ENCODE measurements at regions not wholly inside any gene's neighbourhood (a gene's known extent, or its start where the extent isn't known, plus 50 kb on each side); places are given as distances from the start of the nearest gene placed in this dataset.

DNA sequence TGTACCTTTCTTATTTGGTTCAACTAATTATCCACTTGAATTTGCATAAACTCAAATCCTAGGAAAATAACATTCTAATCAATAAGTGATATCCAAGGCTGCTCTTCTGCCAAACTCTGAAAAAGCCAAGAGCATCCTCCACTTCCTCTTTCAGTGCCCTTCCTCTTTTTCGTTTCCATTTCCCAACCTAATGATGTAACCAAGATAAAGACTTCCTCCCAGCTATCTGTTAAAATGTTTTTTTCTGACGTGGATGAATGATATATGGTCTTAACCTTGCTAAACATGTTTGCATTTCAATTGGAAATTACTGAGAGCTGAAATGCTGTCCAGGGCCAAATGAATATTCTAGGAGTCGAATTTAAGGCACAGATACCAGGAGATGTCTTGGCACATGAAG lies 459.5 kb upstream of the PDE3A start:
- H3K4me2 ChIP-seq (ENCODE audit: insufficient read depth, low read length): no peak overlapping the region
- no peak for FAIRE-seq
- H3K9me3 ChIP-seq (replicated peaks; ENCODE audit: control insufficient read depth, insufficient read depth, low read depth, low read length): no peaks in the 10 kb centered on the region
- ChIA-PET POLR2A (no interaction called here), CTCF (ENCODE audit: low intra/inter-chr PET ratio) (no interaction called here)
- no peaks in the 10 kb centered on the region for H4K20me1 ChIP-seq (replicated peaks; ENCODE audit: control insufficient read depth, insufficient read depth, low read length)
- H3K36me3 ChIP-seq (ENCODE audit: control insufficient read depth, insufficient read depth, low read length): no peaks in the 10 kb centered on the region
- H2AFZ ChIP-seq (ENCODE audit: low read depth, low read length): no peak overlapping the region
- ATAC-seq: no peak
- intact Hi-C loops (cut with micrococcal nuclease) (no loop called here), in situ Hi-C loops (cut with MboI) (no loop called here)
- no peaks in the 10 kb centered on the region for H3K27me3 ChIP-seq (ENCODE audit: control insufficient read depth in 2 of 2, insufficient read depth in 2 of 2, low read length in 2 of 2)
- H3K79me2 ChIP-seq (ENCODE audit: control insufficient read depth, insufficient read depth, low read length): no peaks in the 10 kb centered on the region
- no peak overlapping the region for H3K4me3 ChIP-seq
- H3K4me1 ChIP-seq (replicated peaks in 1 of 2; ENCODE audit: control insufficient read depth in 2 of 2, insufficient read depth in 2 of 2, low read length in 2 of 2): no peaks in the 10 kb centered on the region
- no peak overlapping the region for H3K27ac ChIP-seq (ENCODE audit: extremely low read depth, low read depth, low read length)
- no peak overlapping the region for H3K9ac ChIP-seq (ENCODE audit: insufficient read depth in 1 of 2, low read depth in 2 of 2, low read length in 2 of 2)
- no TSS peak for BruUV-seq (replicated peaks)
- H3K9me1 ChIP-seq (ENCODE audit: control insufficient read depth, insufficient read depth, low read length): no peaks in the 10 kb centered on the region
- whole genome bisulfite sequencing (ENCODE audit: insufficient coverage, low coverage, missing lambda C conversion rate): 9% methylated on average over 3 of the region's 3 CpGs
- no peak for DNase-seq (ENCODE audit: extremely low read depth in 1 of 4, low spot score in 3 of 4)
- TF ChIP-seq SPI1 (IDR thresholded peaks at IDR 0.05; ENCODE audit: borderline replicate concordance, low read depth, low read length) (peak; percentile 78; the same call in 1 of the 2 replicates), WHSC1 (IDR thresholded peaks at IDR 0.05; ENCODE audit: low read length) (no peak)

DNA sequence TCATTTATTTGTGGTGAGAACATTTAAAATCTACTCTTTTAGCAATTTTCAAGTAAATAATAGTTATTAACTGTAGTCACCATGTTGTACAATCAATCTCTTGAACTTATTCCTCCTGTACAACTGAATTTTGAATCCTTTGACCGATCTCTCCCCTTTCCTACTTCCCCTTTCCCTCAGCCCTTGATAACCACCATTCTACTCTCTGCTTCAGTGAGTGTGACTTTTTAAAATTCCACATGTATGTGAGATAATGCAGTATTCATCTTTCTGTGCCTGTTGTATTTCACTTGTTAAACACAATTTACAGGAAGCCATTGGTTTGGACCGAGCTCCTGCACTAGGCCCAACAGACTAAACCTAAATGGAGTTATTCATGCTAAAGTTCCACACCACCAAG lies 458.9 kb upstream of the PDE3A start:
- ATAC-seq (no peak), DNase-seq (ENCODE audit: extremely low read depth in 1 of 4, low spot score in 3 of 4) (no peak), FAIRE-seq (no peak)
- no peak overlapping the region for H3K4me3 ChIP-seq
- 0% methylated on average over 2 of the region's 2 CpGs for WGBS (ENCODE audit: insufficient coverage, low coverage, missing lambda C conversion rate)
- no peaks in the 10 kb centered on the region for H3K9me1 ChIP-seq (ENCODE audit: control insufficient read depth, insufficient read depth, low read length)
- intact Hi-C loops (cut with micrococcal nuclease) (no loop called here), in situ Hi-C loops (cut with MboI) (no loop called here)
- H3K27ac ChIP-seq (ENCODE audit: extremely low read depth, low read depth, low read length): no peak overlapping the region
- H3K79me2 ChIP-seq (ENCODE audit: control insufficient read depth, insufficient read depth, low read length): no peaks in the 10 kb centered on the region
- no peaks in the 10 kb centered on the region for H3K27me3 ChIP-seq (ENCODE audit: control insufficient read depth in 2 of 2, insufficient read depth in 2 of 2, low read length in 2 of 2)
- POLR2A ChIA-PET: no interaction called here
- no peaks in the 10 kb centered on the region for H3K4me1 ChIP-seq (replicated peaks in 1 of 2; ENCODE audit: control insufficient read depth in 2 of 2, insufficient read depth in 2 of 2, low read length in 2 of 2)
- H4K20me1 ChIP-seq (replicated peaks; ENCODE audit: control insufficient read depth, insufficient read depth, low read length): no peaks in the 10 kb centered on the region
- no TSS peak for BruUV-seq (replicated peaks)
- H3K4me2 ChIP-seq (ENCODE audit: insufficient read depth, low read length): no peak overlapping the region
- H3K36me3 ChIP-seq (ENCODE audit: control insufficient read depth, insufficient read depth, low read length): no peaks in the 10 kb centered on the region
- TF ChIP-seq ZNF347 (CRISPR knock-in tag; IDR thresholded peaks at IDR 0.05; ENCODE audit: low read depth) (no peak), SMARCA4 (IDR thresholded peaks at IDR 0.05) (no peak)
- no peak overlapping the region for H2AFZ ChIP-seq (ENCODE audit: low read depth, low read length)
- CTCF ChIA-PET (ENCODE audit: low intra/inter-chr PET ratio): no interaction called here
- H3K9me3 ChIP-seq (replicated peaks; ENCODE audit: control insufficient read depth, insufficient read depth, low read depth, low read length): no peaks in the 10 kb centered on the region
- no peak overlapping the region for H3K9ac ChIP-seq (ENCODE audit: insufficient read depth in 1 of 2, low read depth in 2 of 2, low read length in 2 of 2)

Measured in K562 (cell line).